SK-N-SH treated with all-trans-retinoic acid at 6 μM for 48 hours (cell line): ENCODE measurements at regions not wholly inside any gene's neighbourhood (a gene's known extent, or its start where the extent isn't known, plus 50 kb on each side); places are given as distances from the start of the nearest gene placed in this dataset.

ENCODE experiments used
- ARNTL ChIP-seq: fragments of 450-650 bp; formaldehyde crosslinking; IDR thresholded peaks from 2 replicates; pipeline ENCODE4 v1.5.0; 2020; ENCODE audit warnings: low read depth, mild to moderate bottlenecking, moderate library complexity, borderline replicate concordance
- BACH2 ChIP-seq: fragments of 250-450 bp; sonication (Bioruptor Pico); IDR thresholded peaks from 2 replicates; pipeline ENCODE4 v1.9.0; 2021; ENCODE audit warnings: mild to moderate bottlenecking, borderline replicate concordance
- ESRRG ChIP-seq: fragments of 250-450 bp; sonication (Bioruptor Pico); IDR thresholded peaks from 2 replicates; pipeline ENCODE4 v1.6.1; 2021; ENCODE audit warnings: mild to moderate bottlenecking
- OSR1 ChIP-seq: fragments of 250-450 bp; sonication (Bioruptor Pico); IDR thresholded peaks from 2 replicates; pipeline ENCODE4 v1.8.0; 2022; ENCODE audit warnings: moderate library complexity, mild to moderate bottlenecking, inconsistent platforms
- RARB ChIP-seq: fragments of 250-450 bp; sonication (Bioruptor Pico); IDR thresholded peaks from 2 replicates; pipeline ENCODE4 v1.8.0; 2021; ENCODE audit warnings: mild to moderate bottlenecking, moderate library complexity
- SNAI2 ChIP-seq: fragments of 250-450 bp; sonication (Bioruptor Pico); IDR thresholded peaks from 2 replicates; pipeline ENCODE4 v1.5.0; 2020; ENCODE audit warnings: mild to moderate bottlenecking, moderate library complexity
- TOX ChIP-seq: fragments of 250-450 bp; sonication (Bioruptor Pico); IDR thresholded peaks from 2 replicates; pipeline ENCODE4 v1.8.0; 2021; ENCODE audit warnings: mild to moderate bottlenecking, moderate library complexity, borderline replicate concordance
- ZFP3 ChIP-seq: fragments of 250-450 bp; sonication (Bioruptor Pico); IDR thresholded peaks from 2 replicates; pipeline ENCODE4 v1.5.0; 2020; ENCODE audit warnings: mild to moderate bottlenecking, moderate library complexity
- ZNF8 ChIP-seq: fragments of 450-650 bp; formaldehyde crosslinking; IDR thresholded peaks from 2 replicates; pipeline ENCODE4 v1.5.0; 2020; ENCODE audit warnings: mild to moderate bottlenecking, moderate library complexity
- TF ChIP-seq, protein P1 (sequence below): fragments of 250-450 bp; sonication (Bioruptor Pico); IDR thresholded peaks from 2 replicates; pipeline ENCODE4 v1.5.0; 2020; ENCODE audit warnings: mild to moderate bottlenecking, moderate library complexity
- TF ChIP-seq, protein P2 (sequence below): fragments of 250-450 bp; sonication (Bioruptor Pico); IDR thresholded peaks from 2 replicates; pipeline ENCODE4 v1.5.1; 2020; ENCODE audit warnings: low read depth, mild to moderate bottlenecking, moderate library complexity
- TF ChIP-seq, protein P3 (sequence below): fragments of 250-450 bp; sonication (Bioruptor Pico); IDR thresholded peaks from 2 replicates; pipeline ENCODE4 v1.8.0; 2020; ENCODE audit warnings: mild to moderate bottlenecking, moderate library complexity, borderline replicate concordance

DNA sequence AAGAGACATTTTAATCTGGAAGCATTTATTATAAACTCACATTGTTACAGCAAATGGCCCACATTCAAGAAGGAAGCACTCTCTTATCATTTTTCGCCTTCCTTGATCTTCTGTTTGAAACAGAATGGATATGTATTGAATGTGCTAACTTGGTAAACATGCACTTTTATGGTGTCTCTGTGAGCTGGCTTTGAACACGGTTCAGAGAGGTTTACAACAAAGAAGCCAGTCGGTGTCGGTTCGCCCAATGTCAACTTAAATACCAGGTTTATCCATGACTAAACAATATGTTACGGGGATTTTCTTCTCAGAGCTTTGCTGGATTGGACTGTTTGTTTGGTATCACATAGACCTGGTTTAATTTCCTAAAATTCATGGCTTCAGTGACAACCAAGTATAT is 226.4 kb downstream of the TGFB2 start:
- TF ChIP-seq, protein P1, sequence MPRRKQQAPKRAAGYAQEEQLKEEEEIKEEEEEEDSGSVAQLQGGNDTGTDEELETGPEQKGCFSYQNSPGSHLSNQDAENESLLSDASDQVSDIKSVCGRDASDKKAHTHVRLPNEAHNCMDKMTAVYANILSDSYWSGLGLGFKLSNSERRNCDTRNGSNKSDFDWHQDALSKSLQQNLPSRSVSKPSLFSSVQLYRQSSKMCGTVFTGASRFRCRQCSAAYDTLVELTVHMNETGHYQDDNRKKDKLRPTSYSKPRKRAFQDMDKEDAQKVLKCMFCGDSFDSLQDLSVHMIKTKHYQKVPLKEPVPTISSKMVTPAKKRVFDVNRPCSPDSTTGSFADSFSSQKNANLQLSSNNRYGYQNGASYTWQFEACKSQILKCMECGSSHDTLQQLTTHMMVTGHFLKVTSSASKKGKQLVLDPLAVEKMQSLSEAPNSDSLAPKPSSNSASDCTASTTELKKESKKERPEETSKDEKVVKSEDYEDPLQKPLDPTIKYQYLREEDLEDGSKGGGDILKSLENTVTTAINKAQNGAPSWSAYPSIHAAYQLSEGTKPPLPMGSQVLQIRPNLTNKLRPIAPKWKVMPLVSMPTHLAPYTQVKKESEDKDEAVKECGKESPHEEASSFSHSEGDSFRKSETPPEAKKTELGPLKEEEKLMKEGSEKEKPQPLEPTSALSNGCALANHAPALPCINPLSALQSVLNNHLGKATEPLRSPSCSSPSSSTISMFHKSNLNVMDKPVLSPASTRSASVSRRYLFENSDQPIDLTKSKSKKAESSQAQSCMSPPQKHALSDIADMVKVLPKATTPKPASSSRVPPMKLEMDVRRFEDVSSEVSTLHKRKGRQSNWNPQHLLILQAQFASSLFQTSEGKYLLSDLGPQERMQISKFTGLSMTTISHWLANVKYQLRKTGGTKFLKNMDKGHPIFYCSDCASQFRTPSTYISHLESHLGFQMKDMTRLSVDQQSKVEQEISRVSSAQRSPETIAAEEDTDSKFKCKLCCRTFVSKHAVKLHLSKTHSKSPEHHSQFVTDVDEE (CRISPR knock-in tag), result no peak
- TF ChIP-seq ZNF8 (CRISPR knock-in tag), result no peak
- TF ChIP-seq OSR1 (CRISPR knock-in tag), result no peak
- TF ChIP-seq, protein P2, sequence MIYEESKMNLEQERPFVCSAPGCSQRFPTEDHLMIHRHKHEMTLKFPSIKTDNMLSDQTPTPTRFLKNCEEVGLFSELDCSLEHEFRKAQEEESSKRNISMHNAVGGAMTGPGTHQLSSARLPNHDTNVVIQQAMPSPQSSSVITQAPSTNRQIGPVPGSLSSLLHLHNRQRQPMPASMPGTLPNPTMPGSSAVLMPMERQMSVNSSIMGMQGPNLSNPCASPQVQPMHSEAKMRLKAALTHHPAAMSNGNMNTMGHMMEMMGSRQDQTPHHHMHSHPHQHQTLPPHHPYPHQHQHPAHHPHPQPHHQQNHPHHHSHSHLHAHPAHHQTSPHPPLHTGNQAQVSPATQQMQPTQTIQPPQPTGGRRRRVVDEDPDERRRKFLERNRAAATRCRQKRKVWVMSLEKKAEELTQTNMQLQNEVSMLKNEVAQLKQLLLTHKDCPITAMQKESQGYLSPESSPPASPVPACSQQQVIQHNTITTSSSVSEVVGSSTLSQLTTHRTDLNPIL (CRISPR knock-in tag), result no peak
- TF ChIP-seq ARNTL (CRISPR knock-in tag), result no peak
- no peak for TF ChIP-seq SNAI2
- TF ChIP-seq, protein P3, sequence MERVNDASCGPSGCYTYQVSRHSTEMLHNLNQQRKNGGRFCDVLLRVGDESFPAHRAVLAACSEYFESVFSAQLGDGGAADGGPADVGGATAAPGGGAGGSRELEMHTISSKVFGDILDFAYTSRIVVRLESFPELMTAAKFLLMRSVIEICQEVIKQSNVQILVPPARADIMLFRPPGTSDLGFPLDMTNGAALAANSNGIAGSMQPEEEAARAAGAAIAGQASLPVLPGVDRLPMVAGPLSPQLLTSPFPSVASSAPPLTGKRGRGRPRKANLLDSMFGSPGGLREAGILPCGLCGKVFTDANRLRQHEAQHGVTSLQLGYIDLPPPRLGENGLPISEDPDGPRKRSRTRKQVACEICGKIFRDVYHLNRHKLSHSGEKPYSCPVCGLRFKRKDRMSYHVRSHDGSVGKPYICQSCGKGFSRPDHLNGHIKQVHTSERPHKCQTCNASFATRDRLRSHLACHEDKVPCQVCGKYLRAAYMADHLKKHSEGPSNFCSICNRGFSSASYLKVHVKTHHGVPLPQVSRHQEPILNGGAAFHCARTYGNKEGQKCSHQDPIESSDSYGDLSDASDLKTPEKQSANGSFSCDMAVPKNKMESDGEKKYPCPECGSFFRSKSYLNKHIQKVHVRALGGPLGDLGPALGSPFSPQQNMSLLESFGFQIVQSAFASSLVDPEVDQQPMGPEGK (CRISPR knock-in tag), result no peak
- TF ChIP-seq RARB, result no peak
- no peak for TF ChIP-seq ESRRG (CRISPR knock-in tag)
- no peak for TF ChIP-seq TOX
- TF ChIP-seq BACH2, result no peak
- no peak for TF ChIP-seq ZFP3 (CRISPR knock-in tag)
